Cardiac muscle cell (in vitro differentiated cells and primary cell): ENCODE measurements at regions not wholly inside any gene's neighbourhood (a gene's known extent, or its start where the extent isn't known, plus 50 kb on each side); places are given as distances from the start of the nearest gene placed in this dataset.
A peak's percentile ranks its signal among the peaks of the same experiment; 100 is the strongest.

Experiments
- DNase-seq, 2 donors: peaks; one replicate each; pipeline versions ENCODE4 v3.0.0 to v3.0.0-alpha.2; 2010 to 2017; ENCODE audit warnings: low read depth in 1 of 2, low spot score in 1 of 2
- H3K27ac ChIP-seq: fragments of 200-600 bp; sonication (generic); 2 replicates; pipeline ENCODE4 v1.5.1; 2016
- H3K27me3 ChIP-seq: fragments of 200-600 bp; sonication (generic); 2 replicates; pipeline ENCODE4 v1.6.0; 2016; ENCODE audit warnings: control low read depth
- H3K36me3 ChIP-seq: fragments of 200-600 bp; sonication (generic); 2 replicates; pipeline ENCODE4 v1.5.1; 2016; ENCODE audit warnings: control low read depth
- H3K4me1 ChIP-seq: fragments of 200-600 bp; sonication (generic); 2 replicates; pipeline ENCODE4 v1.8.1; 2017; ENCODE audit warnings: low read depth, mild to moderate bottlenecking, mixed run types
- H3K4me3 ChIP-seq: fragments of 200-600 bp; sonication (generic); 2 replicates; pipeline ENCODE4 v1.5.1; 2016; ENCODE audit warnings: mild to moderate bottlenecking
- H3K9me3 ChIP-seq: fragments of 200-600 bp; sonication (generic); 2 replicates; pipeline ENCODE4 v1.5.1; 2017; ENCODE audit warnings: low read depth, mild to moderate bottlenecking, control low read depth
- TF ChIP-seq, protein P1 (sequence below): IDR thresholded peaks from 2 replicates; pipeline ENCODE4 v1.5.1; 2012; ENCODE audit warnings: low read depth, mild to moderate bottlenecking, low read length

DNA sequence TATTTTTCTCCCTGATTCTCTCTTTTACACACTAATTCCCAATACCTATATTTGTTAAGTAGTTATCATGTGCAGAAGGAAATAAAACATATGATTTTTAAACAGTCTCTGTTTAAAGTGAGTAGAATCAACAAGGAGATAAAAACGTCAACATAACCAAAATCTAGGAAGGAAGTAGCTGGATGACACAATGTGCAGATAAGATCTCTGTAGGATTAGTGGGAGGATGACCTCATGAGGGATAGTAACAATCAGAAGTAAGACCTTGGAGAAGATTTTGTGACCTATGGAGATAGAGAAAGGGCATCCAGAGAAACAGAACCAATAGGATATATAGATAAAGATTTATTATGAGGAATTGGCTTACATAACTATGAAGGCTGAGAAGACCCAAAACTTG, 262.6 kb upstream of the CDH11 start:
- TF ChIP-seq, protein P1, sequence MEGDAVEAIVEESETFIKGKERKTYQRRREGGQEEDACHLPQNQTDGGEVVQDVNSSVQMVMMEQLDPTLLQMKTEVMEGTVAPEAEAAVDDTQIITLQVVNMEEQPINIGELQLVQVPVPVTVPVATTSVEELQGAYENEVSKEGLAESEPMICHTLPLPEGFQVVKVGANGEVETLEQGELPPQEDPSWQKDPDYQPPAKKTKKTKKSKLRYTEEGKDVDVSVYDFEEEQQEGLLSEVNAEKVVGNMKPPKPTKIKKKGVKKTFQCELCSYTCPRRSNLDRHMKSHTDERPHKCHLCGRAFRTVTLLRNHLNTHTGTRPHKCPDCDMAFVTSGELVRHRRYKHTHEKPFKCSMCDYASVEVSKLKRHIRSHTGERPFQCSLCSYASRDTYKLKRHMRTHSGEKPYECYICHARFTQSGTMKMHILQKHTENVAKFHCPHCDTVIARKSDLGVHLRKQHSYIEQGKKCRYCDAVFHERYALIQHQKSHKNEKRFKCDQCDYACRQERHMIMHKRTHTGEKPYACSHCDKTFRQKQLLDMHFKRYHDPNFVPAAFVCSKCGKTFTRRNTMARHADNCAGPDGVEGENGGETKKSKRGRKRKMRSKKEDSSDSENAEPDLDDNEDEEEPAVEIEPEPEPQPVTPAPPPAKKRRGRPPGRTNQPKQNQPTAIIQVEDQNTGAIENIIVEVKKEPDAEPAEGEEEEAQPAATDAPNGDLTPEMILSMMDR: no peak
- H3K27me3 ChIP-seq: no peaks in the 10 kb centered on the region
- no peaks in the 10 kb centered on the region for H3K4me1 ChIP-seq
- H3K27ac ChIP-seq: no peak overlapping the region
- DNase-seq: peak in 1 of 2 donors; percentile 7
- H3K9me3 ChIP-seq: no peaks in the 10 kb centered on the region
- H3K4me3 ChIP-seq: no peak overlapping the region
- H3K36me3 ChIP-seq: no peaks in the 10 kb centered on the region

DNA sequence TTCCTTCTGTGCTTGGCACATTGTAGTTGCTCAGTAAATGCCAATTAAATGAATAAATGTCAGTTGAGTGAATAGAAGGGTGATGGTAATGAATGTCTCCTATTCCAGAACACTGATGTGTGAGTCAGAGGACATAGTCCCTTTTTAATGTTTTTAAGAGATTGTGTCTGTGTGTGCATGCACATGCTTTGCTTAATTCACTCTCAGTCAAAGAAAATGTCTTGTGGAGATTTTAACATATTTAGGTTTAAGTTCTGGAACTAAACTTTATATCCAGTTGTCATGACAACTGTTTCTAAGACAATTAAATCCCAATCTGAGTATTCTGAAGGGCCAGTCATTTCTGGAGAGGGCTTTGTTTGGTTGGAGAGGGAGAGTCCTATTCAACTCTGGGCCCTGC, 255.3 kb upstream of the CDH11 start:
- H3K9me3 ChIP-seq: no peaks in the 10 kb centered on the region
- no peaks in the 10 kb centered on the region for H3K27me3 ChIP-seq
- no peak for DNase-seq
- TF ChIP-seq, protein P1: no peak
- peaks cover 19% of the 10 kb centered on the region for H3K4me1 ChIP-seq
- H3K27ac ChIP-seq: no peak overlapping the region
- H3K36me3 ChIP-seq: no peaks in the 10 kb centered on the region
- no peak overlapping the region for H3K4me3 ChIP-seq

DNA sequence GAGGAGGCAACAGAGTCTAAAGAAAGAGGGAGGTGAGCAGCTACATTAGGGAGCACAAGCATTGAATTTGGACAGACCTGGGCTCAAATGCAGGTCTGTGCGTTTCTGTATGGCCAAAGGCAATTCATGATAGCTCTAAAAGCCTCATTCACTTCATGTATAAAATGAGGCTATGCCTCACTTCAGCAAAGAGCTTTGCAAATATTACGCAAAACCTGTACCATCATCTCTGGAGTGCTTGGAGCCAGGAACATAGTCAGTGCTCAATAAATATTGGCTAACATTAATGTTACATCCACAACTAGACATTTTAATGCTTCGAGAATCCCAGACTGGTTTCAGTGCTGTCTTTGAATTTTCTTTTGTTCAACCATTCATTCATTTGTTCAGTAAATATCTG, 254.7 kb upstream of the CDH11 start:
- no peaks in the 10 kb centered on the region for H3K36me3 ChIP-seq
- TF ChIP-seq, protein P1: no peak
- no peak overlapping the region for H3K27ac ChIP-seq
- no peak overlapping the region for H3K4me3 ChIP-seq
- no peaks in the 10 kb centered on the region for H3K27me3 ChIP-seq
- H3K4me1 ChIP-seq: peaks cover 19% of the 10 kb centered on the region
- H3K9me3 ChIP-seq: no peaks in the 10 kb centered on the region
- no peak for DNase-seq

DNA sequence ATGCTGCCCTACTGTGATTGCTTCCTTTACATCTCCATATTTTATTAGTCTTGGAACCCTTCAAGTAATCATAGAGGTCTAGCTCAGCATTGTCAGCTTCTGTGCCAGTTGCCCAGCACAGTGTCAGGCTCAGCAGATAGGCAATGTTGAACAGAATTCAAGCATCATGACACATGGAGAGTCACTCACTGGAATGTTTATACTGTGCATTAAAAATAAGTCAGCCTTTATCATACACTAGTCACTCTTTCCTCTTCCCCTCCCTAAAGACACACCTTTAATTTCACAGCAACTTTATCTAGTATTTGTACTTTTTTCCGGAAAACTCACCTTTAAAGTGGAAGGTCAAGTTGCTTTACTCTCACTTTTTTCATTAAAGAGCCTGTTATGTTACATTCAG, 253.8 kb upstream of the CDH11 start:
- no peak for DNase-seq
- Histone ChIP-seq H3K27ac (no peak overlapping the region), H3K36me3 (no peaks in the 10 kb centered on the region), H3K27me3 (no peaks in the 10 kb centered on the region), H3K4me3 (no peak overlapping the region), H3K4me1 (peaks cover 19% of the 10 kb centered on the region), H3K9me3 (no peaks in the 10 kb centered on the region)
- TF ChIP-seq, protein P1: no peak

DNA sequence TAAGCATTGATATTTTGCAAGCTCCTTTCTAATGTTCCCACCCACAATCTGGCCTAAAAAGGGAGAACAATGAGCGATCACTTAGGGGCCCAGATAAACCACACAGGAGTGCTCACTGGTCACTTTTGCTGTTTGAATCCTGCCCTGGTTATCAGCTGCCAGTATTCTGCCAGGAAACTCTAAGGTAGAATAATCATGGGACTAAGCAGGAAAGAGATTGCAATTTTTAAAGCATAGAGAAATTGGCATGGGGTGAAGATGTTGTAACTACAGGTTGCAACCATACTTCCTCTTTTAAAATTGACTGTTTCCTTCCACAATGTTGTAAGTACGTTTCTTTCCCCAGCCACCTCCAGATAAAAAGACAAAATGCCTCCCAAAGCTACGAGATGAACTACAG, 251.2 kb upstream of the CDH11 start:
- Histone ChIP-seq H3K27ac (peak overlapping the region; percentile 24), H3K4me3 (no peak overlapping the region), H3K4me1 (peaks cover 19% of the 10 kb centered on the region), H3K36me3 (no peaks in the 10 kb centered on the region), H3K9me3 (no peaks in the 10 kb centered on the region), H3K27me3 (no peaks in the 10 kb centered on the region)
- TF ChIP-seq, protein P1: no peak
- peak; percentile 22 to 25 for DNase-seq

DNA sequence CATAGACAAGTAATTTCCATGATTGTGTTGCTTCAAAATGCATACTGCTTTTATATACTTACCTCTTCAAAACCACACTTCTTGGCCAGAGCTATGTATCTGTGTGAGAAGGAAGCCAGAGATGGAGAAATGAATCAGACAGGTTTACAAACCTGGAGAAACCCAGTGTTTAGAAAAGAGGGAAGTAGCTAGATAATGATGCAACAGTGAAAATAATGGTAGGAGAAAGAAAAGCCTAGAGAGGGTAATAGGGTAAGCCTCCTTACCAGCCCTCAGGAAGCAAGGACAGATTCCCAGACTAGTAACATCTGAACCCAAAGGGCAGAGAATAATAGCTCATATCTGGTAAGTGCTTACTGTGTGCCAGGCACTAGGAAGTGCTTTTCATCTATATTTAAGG, 250.3 kb upstream of the CDH11 start:
- no peaks in the 10 kb centered on the region for H3K27me3 ChIP-seq
- no peak overlapping the region for H3K4me3 ChIP-seq
- TF ChIP-seq, protein P1: no peak
- H3K36me3 ChIP-seq: no peaks in the 10 kb centered on the region
- no peak overlapping the region for H3K27ac ChIP-seq
- DNase-seq: no peak
- no peaks in the 10 kb centered on the region for H3K9me3 ChIP-seq
- peaks cover 19% of the 10 kb centered on the region for H3K4me1 ChIP-seq
